Caco-2 (cell line): ENCODE measurements at regions not wholly inside any gene's neighbourhood (a gene's known extent, or its start where the extent isn't known, plus 50 kb on each side); places are given as distances from the start of the nearest gene placed in this dataset.

Experiments used
- BruUV-seq: library from RNA; stranded (reverse); fragments of 400-500 nt; replicated peaks from 2 replicates; lab custom pipeline; 2021; lab: Mats Ljungman, UMichigan
- CTCF ChIA-PET: fragments of 300-600 bp; sonication (Branson Sonifier 250); formaldehyde crosslinking; loops from one replicate; lab custom pipeline; 2022; ENCODE audit warnings: antibody characterized with exemption; lab: Charles Lee
- POLR2A ChIA-PET: fragments of 300-600 bp; sonication (Branson Sonifier 250); formaldehyde crosslinking; loops from one replicate; lab custom pipeline; 2022; ENCODE audit warnings: antibody characterized with exemption; lab: Charles Lee
- DNase-seq, 2 experiments: peaks; one replicate each; pipeline versions ENCODE4 v3.0.0 to v3.0.0-alpha.2; 2020 to 2022
- H3K27me3 ChIP-seq: replicated peaks from 2 replicates; pipeline ENCODE4 v1.6.0; 2011; ENCODE audit warnings: low read length; ENCODE audit not compliant: control insufficient read depth, insufficient read depth
- H3K36me3 ChIP-seq: 2 replicates; pipeline ENCODE4 v1.5.1; 2011; ENCODE audit warnings: low read length; ENCODE audit not compliant: control insufficient read depth, insufficient read depth
- H3K4me1 ChIP-seq: fragments of 250-450 bp; sonication (Bioruptor Pico); 2 replicates; pipeline ENCODE4 v1.5.1; 2020; ENCODE audit warnings: mild to moderate bottlenecking
- H3K4me3 ChIP-seq: 2 replicates; pipeline ENCODE4 v1.5.1; 2011; ENCODE audit warnings: low read depth, mild to moderate bottlenecking, control low read depth, low read length
- H3K9me3 ChIP-seq: fragments of 250-450 bp; sonication (Bioruptor Pico); 2 replicates; pipeline ENCODE4 v1.5.1; 2020; ENCODE audit warnings: mild to moderate bottlenecking, moderate library complexity
- H3K27ac Mint-ChIP-seq: one replicate; pipeline ENCODE4 v1.8.0; 2022; ENCODE audit warnings: mixed read lengths; ENCODE audit not compliant: unreplicated experiment
- H3K27me3 Mint-ChIP-seq: one replicate; pipeline ENCODE4 v1.8.0; 2022; ENCODE audit warnings: mixed read lengths; ENCODE audit not compliant: insufficient read depth, unreplicated experiment
- H3K36me3 Mint-ChIP-seq: one replicate; pipeline ENCODE4 v1.8.0; 2022; ENCODE audit warnings: mild to moderate bottlenecking, mixed read lengths; ENCODE audit not compliant: insufficient read depth, unreplicated experiment
- H3K4me1 Mint-ChIP-seq: one replicate; pipeline ENCODE4 v1.8.0; 2022; ENCODE audit warnings: low read depth, mixed read lengths; ENCODE audit not compliant: unreplicated experiment
- H3K4me3 Mint-ChIP-seq: one replicate; pipeline ENCODE4 v1.8.0; 2022; ENCODE audit warnings: mild to moderate bottlenecking, moderate library complexity, mixed read lengths; ENCODE audit not compliant: unreplicated experiment
- H3K9me3 Mint-ChIP-seq: one replicate; pipeline ENCODE4 v1.8.0; 2022; ENCODE audit warnings: mixed read lengths; ENCODE audit not compliant: unreplicated experiment
- CTCF ChIP-seq, 2 experiments: fragments of 200-600 bp in 1 of 2; IDR thresholded peaks; 1 replicate in 1 of 2; 2 replicates in 1 of 2; pipeline versions ENCODE4 v1.5.1 to v1.8.0; 2011 to 2022; ENCODE audit warnings: antibody characterized with exemption in 1 of 2, control low read depth in 1 of 2, inconsistent platforms in 1 of 2, low read depth in 1 of 2, low read length in 1 of 2, mild to moderate bottlenecking in 1 of 2, moderate library complexity in 1 of 2; ENCODE audit not compliant: insufficient read depth in 1 of 2, severe bottlenecking in 1 of 2, unreplicated experiment in 1 of 2
- intact Hi-C: fragments of 100-400 bp; cut with micrococcal nuclease; formaldehyde crosslinking; loops from one replicate; pipeline ENCODE4 v1.10.0; 2022; ENCODE audit not compliant: unreplicated experiment

- Mint-ChIP-seq H3K9me3 (no peaks in the 10 kb centered on the region), H3K4me3 (no peak overlapping the region), H3K4me1 (peaks cover 21% of the 10 kb centered on the region), H3K36me3 (peaks cover 5% of the 10 kb centered on the region), H3K27ac (no peak overlapping the region), H3K27me3 (no peaks in the 10 kb centered on the region)
- DNase-seq, result no peak
- no peak for TF ChIP-seq CTCF (IDR thresholded peaks at IDR 0.05; ENCODE audit: insufficient read depth in 1 of 2, low read depth in 1 of 2, low read length in 1 of 2, severe bottlenecking in 1 of 2, unreplicated experiment in 1 of 2)
- POLR2A ChIA-PET, result no interaction called here
- intact Hi-C loops, result no loop called here
- no peak overlapping the region for H3K4me3 ChIP-seq
- H3K27me3 ChIP-seq, result no peaks in the 10 kb centered on the region
- no peaks in the 10 kb centered on the region for H3K36me3 ChIP-seq
- no peaks in the 10 kb centered on the region for H3K9me3 ChIP-seq
- H3K4me1 ChIP-seq, result peaks cover 14% of the 10 kb centered on the region
- BruUV-seq, result no TSS peak
- CTCF ChIA-PET, result interaction anchor here (1.3 kb wide), 1 partner anchor 139 kb away, joined by 3 read pairs; no protein-coding TSS in a partner anchor
Observed at GRCh38 chr1:224505454-224506093, 71.0 kb upstream of the WDR26 start.

GRCh38 chr1:224506141-224506814 is 71.7 kb upstream of the WDR26 start:
- no peaks in the 10 kb centered on the region for H3K27me3 Mint-ChIP-seq
- peaks cover 5% of the 10 kb centered on the region for H3K36me3 Mint-ChIP-seq
- H3K9me3 ChIP-seq, result no peaks in the 10 kb centered on the region
- H3K27me3 ChIP-seq, result no peaks in the 10 kb centered on the region
- H3K4me3 ChIP-seq, result no peak overlapping the region
- H3K4me3 Mint-ChIP-seq, result no peak overlapping the region
- intact Hi-C loops, result no loop called here
- BruUV-seq, result no TSS peak
- peaks cover 14% of the 10 kb centered on the region for H3K4me1 ChIP-seq
- no peak overlapping the region for H3K27ac Mint-ChIP-seq
- peaks cover 21% of the 10 kb centered on the region for H3K4me1 Mint-ChIP-seq
- no peak for DNase-seq
- no peaks in the 10 kb centered on the region for H3K36me3 ChIP-seq
- CTCF ChIA-PET, result interaction anchor here (1.3 kb wide), 1 partner anchor 138 kb away, joined by 3 read pairs; no protein-coding TSS in a partner anchor
- TF ChIP-seq CTCF (IDR thresholded peaks at IDR 0.05; ENCODE audit: insufficient read depth in 1 of 2, low read depth in 1 of 2, low read length in 1 of 2, severe bottlenecking in 1 of 2, unreplicated experiment in 1 of 2), result no peak
- POLR2A ChIA-PET, result no interaction called here
- H3K9me3 Mint-ChIP-seq, result no peaks in the 10 kb centered on the region

GRCh38 chr1:224507771-224508523 is 73.3 kb upstream of the WDR26 start:
- intact Hi-C loops, result no loop called here
- TF ChIP-seq CTCF (IDR thresholded peaks at IDR 0.05; ENCODE audit: insufficient read depth in 1 of 2, low read depth in 1 of 2, low read length in 1 of 2, severe bottlenecking in 1 of 2, unreplicated experiment in 1 of 2), result no peak
- peaks cover 5% of the 10 kb centered on the region for H3K36me3 Mint-ChIP-seq
- no peak overlapping the region for H3K27ac Mint-ChIP-seq
- no peak overlapping the region for H3K4me3 Mint-ChIP-seq
- no peaks in the 10 kb centered on the region for H3K9me3 Mint-ChIP-seq
- DNase-seq, result no peak
- no peaks in the 10 kb centered on the region for H3K9me3 ChIP-seq
- no peaks in the 10 kb centered on the region for H3K27me3 Mint-ChIP-seq
- no peaks in the 10 kb centered on the region for H3K27me3 ChIP-seq
- ChIA-PET POLR2A (no interaction called here), CTCF (no interaction called here)
- H3K4me1 Mint-ChIP-seq, result peaks cover 15% of the 10 kb centered on the region
- peaks cover 14% of the 10 kb centered on the region for H3K4me1 ChIP-seq
- no peaks in the 10 kb centered on the region for H3K36me3 ChIP-seq
- H3K4me3 ChIP-seq, result no peak overlapping the region
- no TSS peak for BruUV-seq
